ENCODE measurements at regions not wholly inside any gene's neighbourhood (a gene's known extent, or its start where the extent isn't known, plus 50 kb on each side); places are given as distances from the start of the nearest gene placed in this dataset.

DNA sequence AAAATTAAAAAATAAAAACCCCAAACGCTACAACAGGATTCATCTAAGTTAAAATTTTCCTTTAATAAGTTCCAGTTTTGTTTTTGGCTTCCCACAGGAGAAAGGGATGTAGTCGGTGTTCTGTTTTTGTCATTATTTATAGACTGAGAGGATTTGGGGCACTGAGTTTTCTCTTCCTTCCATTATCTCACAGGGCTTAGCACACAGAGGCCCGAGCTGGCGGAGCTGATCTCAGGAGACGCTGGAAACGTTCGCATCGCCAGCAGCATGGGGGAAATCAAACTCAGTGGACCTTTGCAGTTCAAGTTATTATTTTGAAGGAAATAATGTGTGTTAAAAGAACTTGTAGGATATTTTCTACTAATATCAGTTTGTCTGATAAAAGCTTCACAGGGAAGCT lies 669.7 kb upstream of the SALL3 start:
- no peaks in the 10 kb centered on the region for H3K36me3 ChIP-seq (ENCODE audit: insufficient read depth, low read length)
- no peak overlapping the region for H3K4me3 ChIP-seq (ENCODE audit: low read depth, low read length)
- H3K27me3 ChIP-seq (ENCODE audit: insufficient read depth, low read length): no peaks in the 10 kb centered on the region
- H3K27ac ChIP-seq (ENCODE audit: low read depth, low read length): no peak overlapping the region
- no peaks in the 10 kb centered on the region for H3K4me1 ChIP-seq (ENCODE audit: control insufficient read depth, insufficient read depth, low read length, unreplicated experiment)
- H3K79me2 ChIP-seq (ENCODE audit: control insufficient read depth, insufficient read depth, low read length, unreplicated experiment): no peaks in the 10 kb centered on the region
- H2AFZ ChIP-seq (ENCODE audit: low read length, unreplicated experiment): no peak overlapping the region

DNA sequence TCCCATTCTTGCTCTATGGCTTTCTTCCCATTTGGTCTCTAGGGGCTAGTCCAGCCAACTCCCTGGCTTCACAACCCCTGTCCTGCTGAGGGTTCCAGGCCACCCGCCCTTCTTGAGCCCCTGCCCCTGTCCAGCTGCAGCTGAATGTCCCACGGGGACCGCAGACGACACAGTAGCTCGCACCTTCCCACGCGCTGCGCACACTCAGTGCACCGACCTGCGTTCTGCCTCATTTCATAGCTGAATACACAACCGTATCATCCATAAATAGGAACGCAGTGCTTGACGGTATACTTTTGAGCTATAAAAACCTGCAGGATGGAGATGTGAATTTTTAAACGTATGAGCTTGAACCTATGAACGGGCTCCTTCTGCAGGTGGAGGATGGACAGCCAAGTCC lies 660.4 kb upstream of the SALL3 start:
- no peak overlapping the region for H3K4me3 ChIP-seq (ENCODE audit: low read depth, low read length)
- H3K27ac ChIP-seq (ENCODE audit: low read depth, low read length): no peak overlapping the region
- H2AFZ ChIP-seq (ENCODE audit: low read length, unreplicated experiment): no peak overlapping the region
- H3K4me1 ChIP-seq (ENCODE audit: control insufficient read depth, insufficient read depth, low read length, unreplicated experiment): no peaks in the 10 kb centered on the region
- no peaks in the 10 kb centered on the region for H3K27me3 ChIP-seq (ENCODE audit: insufficient read depth, low read length)
- no peaks in the 10 kb centered on the region for H3K79me2 ChIP-seq (ENCODE audit: control insufficient read depth, insufficient read depth, low read length, unreplicated experiment)
- no peaks in the 10 kb centered on the region for H3K36me3 ChIP-seq (ENCODE audit: insufficient read depth, low read length)

DNA sequence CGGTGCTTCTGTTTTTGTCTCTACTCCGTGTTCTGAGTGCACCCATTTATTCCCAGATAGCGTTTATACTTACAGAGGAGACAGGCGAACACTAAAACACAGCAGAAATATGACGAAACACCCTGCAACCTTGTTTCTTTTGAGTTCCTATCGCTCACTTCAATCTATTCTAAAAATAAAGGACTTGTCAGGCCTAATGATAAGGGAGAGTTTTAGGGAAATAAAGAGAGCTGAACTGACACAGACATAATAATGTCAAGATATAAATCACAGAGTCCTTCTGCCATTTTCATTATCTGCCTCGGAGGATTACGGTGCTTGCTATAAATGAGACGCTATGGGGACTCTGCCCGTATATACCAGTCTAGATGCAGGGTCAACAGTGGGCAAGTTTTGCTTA lies 659.7 kb upstream of the SALL3 start:
- Histone ChIP-seq H3K27ac (ENCODE audit: low read depth, low read length) (no peak overlapping the region), H3K4me3 (ENCODE audit: low read depth, low read length) (no peak overlapping the region), H3K4me1 (ENCODE audit: control insufficient read depth, insufficient read depth, low read length, unreplicated experiment) (no peaks in the 10 kb centered on the region), H3K27me3 (ENCODE audit: insufficient read depth, low read length) (no peaks in the 10 kb centered on the region), H3K36me3 (ENCODE audit: insufficient read depth, low read length) (no peaks in the 10 kb centered on the region), H3K79me2 (ENCODE audit: control insufficient read depth, insufficient read depth, low read length, unreplicated experiment) (no peaks in the 10 kb centered on the region), H2AFZ (ENCODE audit: low read length, unreplicated experiment) (no peak overlapping the region)

DNA sequence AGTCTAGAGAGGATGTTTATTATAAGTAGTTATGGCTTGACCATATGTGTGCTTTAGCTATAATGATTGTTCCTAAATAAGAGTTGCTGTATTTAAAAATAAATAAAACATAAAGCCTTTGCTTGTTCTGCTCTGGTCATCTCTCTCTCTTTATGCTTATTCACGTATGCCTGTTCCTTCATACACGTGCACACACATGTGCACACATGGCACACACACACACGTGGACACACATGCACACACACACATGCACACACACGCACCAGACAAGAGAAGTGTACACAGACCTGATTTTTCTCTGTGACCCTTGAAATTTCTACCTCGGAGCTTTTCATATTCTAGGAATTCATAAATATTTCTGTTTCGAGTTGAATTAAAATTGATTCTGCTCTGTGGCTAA lies 658.2 kb upstream of the SALL3 start:
- Histone ChIP-seq H3K4me3 (ENCODE audit: low read depth, low read length) (no peak overlapping the region), H3K27me3 (ENCODE audit: insufficient read depth, low read length) (no peaks in the 10 kb centered on the region), H2AFZ (ENCODE audit: low read length, unreplicated experiment) (no peak overlapping the region), H3K4me1 (ENCODE audit: control insufficient read depth, insufficient read depth, low read length, unreplicated experiment) (no peaks in the 10 kb centered on the region), H3K27ac (ENCODE audit: low read depth, low read length) (no peak overlapping the region), H3K36me3 (ENCODE audit: insufficient read depth, low read length) (no peaks in the 10 kb centered on the region), H3K79me2 (ENCODE audit: control insufficient read depth, insufficient read depth, low read length, unreplicated experiment) (no peaks in the 10 kb centered on the region)

DNA sequence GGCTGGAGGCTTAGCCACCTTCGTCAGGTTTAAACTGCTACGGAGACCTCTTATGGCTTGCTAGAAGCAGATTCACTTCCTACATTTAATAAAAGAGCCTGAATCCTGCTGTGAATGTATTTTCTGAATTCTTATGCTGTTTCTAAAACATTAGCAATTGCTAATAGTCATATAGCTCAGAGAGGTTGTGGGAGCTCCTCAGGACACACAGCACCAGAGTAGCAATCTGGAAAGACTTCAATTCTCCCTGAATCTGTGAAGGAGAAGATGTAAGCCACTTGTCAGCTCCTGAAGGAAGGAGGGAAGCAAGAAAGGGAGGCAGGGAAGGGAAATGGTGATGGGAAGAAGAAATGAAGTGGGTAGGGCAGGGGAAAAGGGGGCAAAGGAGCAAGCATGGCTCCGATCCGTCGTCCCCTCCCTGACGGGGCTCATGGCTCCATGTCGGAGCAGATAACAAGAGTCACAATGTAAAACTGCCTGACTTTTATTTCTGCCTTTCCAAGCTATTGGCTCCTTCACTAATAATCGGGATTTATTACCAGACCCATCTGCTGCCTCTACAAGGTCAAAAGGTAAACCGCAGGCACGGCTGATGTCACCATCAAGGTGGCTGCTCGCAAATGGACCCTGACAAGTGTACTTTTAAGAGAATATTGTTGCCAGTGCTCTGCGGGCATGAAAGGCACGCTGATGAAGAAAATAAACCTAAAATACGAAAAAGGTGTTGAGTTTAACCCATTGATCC lies 656.0 kb upstream of the SALL3 start:
- Histone ChIP-seq H3K4me3 (ENCODE audit: low read depth, low read length) (no peak overlapping the region), H3K36me3 (ENCODE audit: insufficient read depth, low read length) (no peaks in the 10 kb centered on the region), H3K4me1 (ENCODE audit: control insufficient read depth, insufficient read depth, low read length, unreplicated experiment) (no peaks in the 10 kb centered on the region), H2AFZ (ENCODE audit: low read length, unreplicated experiment) (no peak overlapping the region), H3K27me3 (ENCODE audit: insufficient read depth, low read length) (no peaks in the 10 kb centered on the region), H3K27ac (ENCODE audit: low read depth, low read length) (no peak overlapping the region), H3K79me2 (ENCODE audit: control insufficient read depth, insufficient read depth, low read length, unreplicated experiment) (no peaks in the 10 kb centered on the region)

DNA sequence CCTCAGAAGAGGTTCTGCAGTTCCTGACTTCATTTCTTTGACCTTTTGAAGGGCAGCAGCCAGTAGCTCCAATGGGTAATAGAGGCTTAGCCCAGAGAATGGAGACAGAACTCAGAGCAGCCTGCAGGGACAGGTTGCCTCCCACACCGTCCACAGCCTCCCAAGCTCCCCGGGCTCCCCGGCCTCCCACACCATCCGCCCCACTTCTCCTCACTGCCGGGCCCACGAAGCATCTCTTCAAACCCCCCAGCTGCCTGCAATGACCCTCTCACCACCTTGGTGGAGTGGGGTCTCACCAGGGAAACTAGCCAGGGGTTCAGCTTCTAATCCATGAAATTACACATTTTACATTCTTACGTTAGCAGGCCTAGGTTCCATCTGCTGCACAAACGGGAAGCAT lies 652.0 kb upstream of the SALL3 start:
- no peaks in the 10 kb centered on the region for H3K79me2 ChIP-seq (ENCODE audit: control insufficient read depth, insufficient read depth, low read length, unreplicated experiment)
- H2AFZ ChIP-seq (ENCODE audit: low read length, unreplicated experiment): no peak overlapping the region
- no peaks in the 10 kb centered on the region for H3K27me3 ChIP-seq (ENCODE audit: insufficient read depth, low read length)
- no peaks in the 10 kb centered on the region for H3K36me3 ChIP-seq (ENCODE audit: insufficient read depth, low read length)
- H3K4me3 ChIP-seq (ENCODE audit: low read depth, low read length): no peak overlapping the region
- no peak overlapping the region for H3K27ac ChIP-seq (ENCODE audit: low read depth, low read length)
- no peaks in the 10 kb centered on the region for H3K4me1 ChIP-seq (ENCODE audit: control insufficient read depth, insufficient read depth, low read length, unreplicated experiment)

DNA sequence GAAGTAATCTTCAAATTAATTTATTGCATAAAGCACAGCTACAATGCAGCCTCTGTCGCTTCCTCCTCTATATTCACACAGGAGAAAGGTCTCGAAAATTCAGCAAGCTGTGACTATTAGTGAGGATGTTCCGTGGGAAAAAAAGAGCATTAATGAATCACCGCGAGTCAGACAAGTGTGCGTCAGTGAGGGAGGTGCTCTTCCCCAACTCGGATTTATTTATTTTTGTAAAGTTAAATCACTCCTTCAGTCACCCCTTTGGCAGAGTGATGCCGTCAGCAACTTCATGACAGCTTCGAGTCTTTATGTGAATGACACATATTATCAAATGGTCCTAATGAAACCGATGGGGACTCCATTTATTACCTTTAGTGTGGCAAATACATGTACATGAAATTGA lies 648.9 kb upstream of the SALL3 start:
- H3K27me3 ChIP-seq (ENCODE audit: insufficient read depth, low read length): no peaks in the 10 kb centered on the region
- H2AFZ ChIP-seq (ENCODE audit: low read length, unreplicated experiment): no peak overlapping the region
- no peak overlapping the region for H3K4me3 ChIP-seq (ENCODE audit: low read depth, low read length)
- H3K36me3 ChIP-seq (ENCODE audit: insufficient read depth, low read length): no peaks in the 10 kb centered on the region
- H3K79me2 ChIP-seq (ENCODE audit: control insufficient read depth, insufficient read depth, low read length, unreplicated experiment): no peaks in the 10 kb centered on the region
- H3K4me1 ChIP-seq (ENCODE audit: control insufficient read depth, insufficient read depth, low read length, unreplicated experiment): no peaks in the 10 kb centered on the region
- H3K27ac ChIP-seq (ENCODE audit: low read depth, low read length): no peak overlapping the region

DNA sequence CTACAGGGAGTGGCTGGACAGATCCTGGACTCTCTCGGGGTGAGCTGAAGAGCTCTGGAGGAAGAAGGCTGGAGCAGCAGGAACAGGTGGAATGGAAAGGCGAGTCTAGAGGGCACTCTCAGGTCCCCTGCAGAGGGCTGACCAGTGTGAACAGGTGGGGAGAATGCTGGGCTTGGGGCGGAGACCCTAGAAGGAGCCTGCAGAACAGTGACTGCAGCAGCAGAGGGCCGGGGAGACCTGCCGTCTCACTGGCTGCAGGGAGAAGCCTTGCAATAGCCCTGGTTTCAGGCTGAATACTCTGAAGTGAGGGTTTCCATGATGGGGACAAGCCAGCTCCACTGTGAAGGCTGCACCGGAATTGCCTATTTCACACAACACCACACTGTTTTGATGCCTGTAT lies 626.7 kb upstream of the SALL3 start:
- Histone ChIP-seq H3K27me3 (ENCODE audit: insufficient read depth, low read length) (no peaks in the 10 kb centered on the region), H3K79me2 (ENCODE audit: control insufficient read depth, insufficient read depth, low read length, unreplicated experiment) (no peaks in the 10 kb centered on the region), H3K4me1 (ENCODE audit: control insufficient read depth, insufficient read depth, low read length, unreplicated experiment) (no peaks in the 10 kb centered on the region), H3K36me3 (ENCODE audit: insufficient read depth, low read length) (no peaks in the 10 kb centered on the region), H3K4me3 (ENCODE audit: low read depth, low read length) (no peak overlapping the region), H2AFZ (ENCODE audit: low read length, unreplicated experiment) (no peak overlapping the region), H3K27ac (ENCODE audit: low read depth, low read length) (no peak overlapping the region)

DNA sequence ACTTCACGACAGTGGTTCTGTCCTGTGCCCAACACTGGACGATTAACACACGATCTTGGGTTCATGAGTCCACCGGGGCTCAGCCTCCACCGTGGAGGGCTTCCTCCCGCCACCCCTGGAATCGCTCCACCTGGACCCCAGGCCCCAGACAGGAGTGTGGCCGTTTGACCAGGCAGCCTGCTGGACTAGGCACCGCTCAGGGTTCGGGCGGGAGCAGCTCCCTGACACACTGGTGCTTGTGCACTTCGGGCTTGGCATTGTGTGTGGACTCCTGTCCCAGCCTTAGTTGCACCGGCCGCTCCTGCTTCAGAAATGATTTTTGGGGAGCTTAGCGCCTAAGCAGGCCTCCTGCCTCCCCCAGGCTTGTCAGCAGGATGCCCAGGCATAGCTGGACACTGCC lies 617.4 kb upstream of the SALL3 start:
- no peak overlapping the region for H3K27ac ChIP-seq (ENCODE audit: low read depth, low read length)
- no peak overlapping the region for H3K4me3 ChIP-seq (ENCODE audit: low read depth, low read length)
- no peaks in the 10 kb centered on the region for H3K4me1 ChIP-seq (ENCODE audit: control insufficient read depth, insufficient read depth, low read length, unreplicated experiment)
- no peaks in the 10 kb centered on the region for H3K27me3 ChIP-seq (ENCODE audit: insufficient read depth, low read length)
- no peaks in the 10 kb centered on the region for H3K36me3 ChIP-seq (ENCODE audit: insufficient read depth, low read length)
- H3K79me2 ChIP-seq (ENCODE audit: control insufficient read depth, insufficient read depth, low read length, unreplicated experiment): no peaks in the 10 kb centered on the region
- H2AFZ ChIP-seq (ENCODE audit: low read length, unreplicated experiment): no peak overlapping the region

DNA sequence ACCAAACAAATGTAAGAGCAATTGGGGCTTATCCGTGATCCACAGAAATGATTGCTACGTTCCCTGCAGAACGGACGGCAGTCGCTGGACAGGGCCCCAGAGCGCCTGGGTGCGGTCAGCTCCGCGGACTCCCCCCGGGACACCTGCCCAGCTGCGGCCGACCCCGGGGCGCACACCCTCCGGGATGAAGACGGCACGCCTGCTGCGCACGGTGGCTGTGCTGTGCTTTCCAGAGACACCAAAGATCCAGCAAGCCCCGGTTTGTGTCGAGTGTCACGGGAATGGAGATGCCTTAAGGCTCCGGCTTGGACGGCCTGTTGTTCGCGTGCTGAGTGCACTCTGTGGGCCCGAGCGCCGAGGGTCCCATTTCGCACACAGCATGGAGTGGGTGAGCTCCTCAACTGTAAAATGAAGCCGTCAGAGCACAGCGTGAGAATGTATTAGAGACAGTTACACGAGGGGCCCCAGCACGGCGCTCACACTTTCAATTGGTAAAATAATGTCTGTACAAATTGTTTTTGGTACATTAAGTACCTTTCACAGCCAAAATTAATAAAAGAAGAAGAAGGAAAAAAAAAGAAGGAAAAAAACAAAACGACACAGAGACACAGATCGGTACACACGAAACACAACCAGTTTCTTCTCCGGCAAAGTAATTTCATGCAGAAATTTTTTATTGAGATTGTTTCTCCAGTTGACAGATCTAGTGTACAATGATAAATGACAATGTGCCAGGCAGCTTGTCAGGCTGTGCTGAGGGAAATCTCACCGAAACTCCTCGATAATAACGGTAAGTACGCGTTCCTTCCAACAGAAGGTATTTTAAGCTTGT lies 615.8 kb upstream of the SALL3 start:
- H3K4me3 ChIP-seq (ENCODE audit: low read depth, low read length): no peak overlapping the region
- H3K4me1 ChIP-seq (ENCODE audit: control insufficient read depth, insufficient read depth, low read length, unreplicated experiment): no peaks in the 10 kb centered on the region
- H3K27me3 ChIP-seq (ENCODE audit: insufficient read depth, low read length): no peaks in the 10 kb centered on the region
- no peak overlapping the region for H3K27ac ChIP-seq (ENCODE audit: low read depth, low read length)
- H2AFZ ChIP-seq (ENCODE audit: low read length, unreplicated experiment): no peak overlapping the region
- H3K36me3 ChIP-seq (ENCODE audit: insufficient read depth, low read length): no peaks in the 10 kb centered on the region
- H3K79me2 ChIP-seq (ENCODE audit: control insufficient read depth, insufficient read depth, low read length, unreplicated experiment): no peaks in the 10 kb centered on the region

DNA sequence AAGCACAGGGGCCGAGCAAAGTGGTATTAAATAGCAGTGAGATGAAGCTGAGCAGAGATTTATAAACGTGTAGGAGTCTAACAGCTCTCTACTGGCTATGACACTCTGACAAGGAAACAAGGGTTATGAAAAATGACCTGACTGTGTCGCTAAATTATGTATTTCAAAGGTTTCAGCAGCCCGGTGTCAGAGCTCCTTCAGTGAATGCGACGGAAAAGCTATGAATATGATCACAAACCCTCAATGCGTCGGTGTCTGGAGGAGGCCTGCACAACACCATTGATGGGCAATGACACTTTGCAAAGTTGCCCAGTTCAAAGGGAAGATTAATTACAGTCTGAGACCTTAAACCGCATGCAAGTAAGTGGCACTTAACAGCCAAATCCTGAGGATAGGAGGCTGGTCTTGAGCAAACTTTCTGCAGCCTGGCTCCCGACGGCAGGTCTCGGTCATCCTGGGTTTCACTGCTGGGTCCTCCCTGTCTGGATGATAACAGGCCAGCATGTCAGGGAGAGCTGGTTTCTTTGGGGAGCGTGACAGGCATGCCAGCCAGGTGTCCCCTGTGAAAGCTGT lies 615.1 kb upstream of the SALL3 start:
- no peaks in the 10 kb centered on the region for H3K4me1 ChIP-seq (ENCODE audit: control insufficient read depth, insufficient read depth, low read length, unreplicated experiment)
- H3K27me3 ChIP-seq (ENCODE audit: insufficient read depth, low read length): no peaks in the 10 kb centered on the region
- H3K27ac ChIP-seq (ENCODE audit: low read depth, low read length): no peak overlapping the region
- H3K36me3 ChIP-seq (ENCODE audit: insufficient read depth, low read length): no peaks in the 10 kb centered on the region
- H3K79me2 ChIP-seq (ENCODE audit: control insufficient read depth, insufficient read depth, low read length, unreplicated experiment): no peaks in the 10 kb centered on the region
- no peak overlapping the region for H3K4me3 ChIP-seq (ENCODE audit: low read depth, low read length)
- H2AFZ ChIP-seq (ENCODE audit: low read length, unreplicated experiment): no peak overlapping the region
